ENCODE measurements at regions not wholly inside any gene's neighbourhood (a gene's known extent, or its start where the extent isn't known, plus 50 kb on each side); places are given as distances from the start of the nearest gene placed in this dataset.

GRCh38 chr12:60262378-60262777, 666.5 kb downstream of the SLC16A7 start:
- no peaks in the 10 kb centered on the region for H3K27me3 Mint-ChIP-seq
- H3K4me1 Mint-ChIP-seq = no peaks in the 10 kb centered on the region

GRCh38 chr12:60263161-60263560, 667.3 kb downstream of the SLC16A7 start:
- peaks cover 4% of the 10 kb centered on the region for H3K9me3 Mint-ChIP-seq
- H3K4me1 Mint-ChIP-seq = no peaks in the 10 kb centered on the region
- H3K36me3 Mint-ChIP-seq (ENCODE audit: low read depth) = no peaks in the 10 kb centered on the region
- no peak overlapping the region for H3K4me3 Mint-ChIP-seq
- H3K27me3 Mint-ChIP-seq = no peaks in the 10 kb centered on the region
- ATAC-seq (replicated peaks) = no peak
- H3K27ac Mint-ChIP-seq = no peak overlapping the region

More at GRCh38 chr12:60262378-60262777, 666.5 kb downstream of the SLC16A7 start:
- ATAC-seq (replicated peaks) = no peak
- Mint-ChIP-seq H3K36me3 (ENCODE audit: low read depth) (no peaks in the 10 kb centered on the region), H3K4me3 (no peak overlapping the region), H3K27ac (no peak overlapping the region), H3K9me3 (peaks cover 4% of the 10 kb centered on the region)

- Mint-ChIP-seq H3K4me1 (no peaks in the 10 kb centered on the region), H3K36me3 (ENCODE audit: low read depth) (no peaks in the 10 kb centered on the region), H3K27me3 (no peaks in the 10 kb centered on the region), H3K9me3 (peaks cover 4% of the 10 kb centered on the region), H3K4me3 (no peak overlapping the region), H3K27ac (no peak overlapping the region)
- no peak for ATAC-seq (replicated peaks)
These were observed 668.1 kb downstream of the SLC16A7 start for GRCh38 chr12:60263836-60264493.

DNA sequence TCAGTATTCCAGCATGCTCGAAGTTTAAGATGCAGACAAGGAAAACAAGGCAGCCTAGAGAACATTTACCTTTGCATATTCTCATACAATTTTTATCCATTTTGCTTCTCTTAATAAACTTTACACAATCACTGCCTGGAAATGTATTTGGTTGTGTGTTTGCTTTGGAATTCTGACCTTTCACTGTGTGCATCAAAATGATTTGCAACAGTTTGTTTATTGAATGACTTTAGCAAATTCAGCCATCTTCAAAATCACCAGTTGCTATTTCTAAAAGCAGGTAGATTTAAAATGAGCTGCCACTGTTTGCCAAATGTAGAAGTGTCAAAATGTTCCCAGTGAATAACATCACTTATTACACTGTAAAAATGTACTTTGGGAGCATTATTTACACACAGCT, 669.9 kb downstream of the SLC16A7 start:
- H3K4me1 Mint-ChIP-seq = no peaks in the 10 kb centered on the region
- no peak overlapping the region for H3K4me3 Mint-ChIP-seq
- ATAC-seq (replicated peaks) = no peak
- no peaks in the 10 kb centered on the region for H3K36me3 Mint-ChIP-seq (ENCODE audit: low read depth)
- peaks cover 4% of the 10 kb centered on the region for H3K9me3 Mint-ChIP-seq
- no peak overlapping the region for H3K27ac Mint-ChIP-seq
- H3K27me3 Mint-ChIP-seq = no peaks in the 10 kb centered on the region

DNA sequence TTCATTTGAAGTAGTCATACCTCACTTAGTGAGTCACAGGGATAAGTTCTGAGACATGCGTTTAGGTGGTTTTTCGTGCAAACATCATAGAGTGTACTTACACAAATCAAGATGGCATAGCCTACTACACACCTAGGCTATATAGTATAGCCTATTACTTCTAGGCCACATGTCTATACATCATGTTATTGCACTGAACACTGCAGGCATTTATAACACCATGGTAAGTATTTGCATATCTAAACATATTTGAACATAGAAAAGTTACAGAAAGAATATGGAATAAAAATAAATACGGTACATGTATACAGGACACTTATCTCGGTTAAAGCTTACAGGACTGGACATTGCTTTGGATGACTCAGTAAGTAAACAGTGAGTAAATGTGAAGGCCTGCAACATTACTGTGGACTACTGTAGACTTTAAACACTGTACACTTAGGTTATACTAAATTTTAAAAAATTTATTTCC, 670.6 kb downstream of the SLC16A7 start:
- Mint-ChIP-seq H3K27ac (no peak overlapping the region), H3K4me3 (no peak overlapping the region), H3K36me3 (ENCODE audit: low read depth) (no peaks in the 10 kb centered on the region), H3K27me3 (no peaks in the 10 kb centered on the region), H3K9me3 (peaks cover 7% of the 10 kb centered on the region), H3K4me1 (no peaks in the 10 kb centered on the region)
- no peak for ATAC-seq (replicated peaks)

DNA sequence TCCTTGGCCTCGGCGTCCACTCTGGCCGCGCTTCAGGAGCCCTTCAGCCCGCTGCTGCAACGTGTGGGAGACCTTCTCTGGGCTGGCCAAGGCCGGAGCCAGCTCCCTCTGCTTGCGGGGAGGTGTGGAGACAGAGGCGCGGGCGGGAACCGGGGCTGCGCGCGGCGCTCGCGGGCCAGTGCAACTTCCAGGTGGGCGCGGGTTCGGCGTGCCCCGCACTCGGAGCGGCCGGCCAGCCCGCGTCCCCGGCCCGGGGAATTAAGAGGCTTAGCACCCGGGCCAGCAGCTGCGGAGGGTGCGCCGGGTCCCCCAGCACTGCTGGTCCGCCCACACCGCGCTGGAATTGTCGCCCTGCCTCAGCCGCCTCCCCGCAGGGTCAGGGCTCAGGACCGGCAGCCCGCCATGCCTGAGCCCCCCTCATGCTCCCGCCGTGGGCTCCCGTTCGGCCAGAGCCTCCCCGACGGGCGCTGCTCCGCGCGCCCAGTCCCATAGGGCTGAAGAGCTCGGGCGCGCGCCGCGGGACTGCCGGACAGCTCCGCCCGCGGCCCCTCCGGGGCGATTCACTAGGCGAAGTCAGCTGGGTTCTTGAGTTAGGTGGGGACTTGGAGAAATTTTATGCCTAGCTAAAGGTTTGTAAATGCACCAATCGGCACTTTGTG, 673.9 kb downstream of the SLC16A7 start:
- H3K9me3 Mint-ChIP-seq = peaks cover 3% of the 10 kb centered on the region

GRCh38 chr12:60271816-60272215, 676.0 kb downstream of the SLC16A7 start:
- H3K27me3 Mint-ChIP-seq = no peaks in the 10 kb centered on the region
- H3K27ac Mint-ChIP-seq = no peak overlapping the region
- no peaks in the 10 kb centered on the region for H3K36me3 Mint-ChIP-seq (ENCODE audit: low read depth)
- H3K4me3 Mint-ChIP-seq = no peak overlapping the region
- ATAC-seq (replicated peaks) = no peak
- no peaks in the 10 kb centered on the region for H3K4me1 Mint-ChIP-seq
- H3K9me3 Mint-ChIP-seq = peaks cover 3% of the 10 kb centered on the region

More for the DNA sequence above, 673.9 kb downstream of the SLC16A7 start:
- H3K4me1 Mint-ChIP-seq = no peaks in the 10 kb centered on the region
- no peak overlapping the region for H3K27ac Mint-ChIP-seq
- ATAC-seq (replicated peaks) = no peak
- no peaks in the 10 kb centered on the region for H3K36me3 Mint-ChIP-seq (ENCODE audit: low read depth)
- no peak overlapping the region for H3K4me3 Mint-ChIP-seq
- H3K27me3 Mint-ChIP-seq = no peaks in the 10 kb centered on the region

DNA sequence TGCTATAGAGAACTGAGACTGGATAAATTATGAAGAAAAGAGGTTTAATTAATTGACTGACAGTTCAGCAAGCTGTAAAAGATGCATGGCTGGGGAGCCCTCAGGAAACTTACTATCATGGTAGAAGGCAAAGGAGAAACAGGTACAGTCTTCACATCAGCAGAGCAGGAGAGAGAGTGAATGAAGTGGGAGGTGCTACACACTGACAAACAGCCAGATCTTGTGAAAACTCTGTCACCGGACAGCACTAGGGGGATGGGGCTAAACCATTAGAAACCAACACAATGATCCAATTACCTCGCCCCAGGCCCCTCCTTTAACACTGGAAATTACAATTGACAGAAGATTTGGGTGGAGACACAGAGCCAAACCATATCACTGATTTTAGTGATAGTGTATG, 682.4 kb downstream of the SLC16A7 start:
- ATAC-seq (replicated peaks) = no peak
- Mint-ChIP-seq H3K4me3 (no peak overlapping the region), H3K4me1 (no peaks in the 10 kb centered on the region), H3K27ac (no peak overlapping the region), H3K36me3 (ENCODE audit: low read depth) (no peaks in the 10 kb centered on the region), H3K9me3 (no peaks in the 10 kb centered on the region), H3K27me3 (no peaks in the 10 kb centered on the region)

DNA sequence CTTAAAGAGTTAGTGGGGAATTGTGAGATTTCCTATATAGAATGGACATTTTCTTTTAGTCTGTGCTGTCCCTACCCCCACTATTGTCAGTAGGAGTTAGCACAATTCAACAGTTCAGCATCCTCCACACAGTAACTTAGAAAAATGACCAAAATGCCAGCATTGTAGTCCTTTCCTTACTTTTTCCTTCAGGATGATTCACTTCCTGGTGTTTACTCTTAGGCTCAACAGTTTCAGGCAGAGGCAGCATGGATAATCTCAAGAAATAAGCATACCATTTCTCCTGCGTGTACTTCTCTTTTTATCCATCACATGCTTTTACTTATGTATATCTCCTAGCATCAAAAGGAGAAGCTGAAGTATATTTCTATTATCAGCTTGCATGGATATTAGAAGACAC, 683.4 kb downstream of the SLC16A7 start:
- Mint-ChIP-seq H3K9me3 (no peaks in the 10 kb centered on the region), H3K4me1 (no peaks in the 10 kb centered on the region), H3K27me3 (no peaks in the 10 kb centered on the region), H3K27ac (no peak overlapping the region), H3K4me3 (no peak overlapping the region), H3K36me3 (ENCODE audit: low read depth) (no peaks in the 10 kb centered on the region)
- ATAC-seq (replicated peaks) = no peak

DNA sequence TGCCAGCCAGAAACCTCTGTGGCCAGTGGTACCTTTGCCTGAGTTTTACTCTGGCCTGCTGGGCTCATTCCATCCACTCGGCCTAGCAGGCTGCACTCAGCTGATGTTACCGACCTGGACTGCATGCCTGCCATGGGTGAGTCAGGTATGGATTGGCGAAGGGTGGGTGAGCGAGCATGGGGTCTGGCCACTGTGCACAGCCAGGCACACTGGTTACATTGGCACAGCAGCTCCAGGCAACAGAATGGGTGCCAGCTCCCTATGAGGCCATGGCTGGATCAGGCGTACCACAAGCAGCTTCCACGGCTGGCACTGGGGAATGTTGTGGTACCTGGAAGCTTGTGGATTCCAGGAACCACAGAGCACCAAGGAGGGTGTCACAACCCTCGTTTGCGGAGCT, 685.7 kb downstream of the SLC16A7 start:
- Mint-ChIP-seq H3K4me3 (no peak overlapping the region), H3K4me1 (no peaks in the 10 kb centered on the region), H3K9me3 (no peaks in the 10 kb centered on the region), H3K36me3 (ENCODE audit: low read depth) (no peaks in the 10 kb centered on the region), H3K27me3 (no peaks in the 10 kb centered on the region), H3K27ac (no peak overlapping the region)
- ATAC-seq (replicated peaks) = no peak

GRCh38 chr12:60290532-60290931, 694.7 kb downstream of the SLC16A7 start:
- H3K27ac Mint-ChIP-seq = no peak overlapping the region
- no peak for ATAC-seq (replicated peaks)
- peaks cover 26% of the 10 kb centered on the region for H3K9me3 Mint-ChIP-seq
- no peaks in the 10 kb centered on the region for H3K4me1 Mint-ChIP-seq
- H3K36me3 Mint-ChIP-seq (ENCODE audit: low read depth) = no peaks in the 10 kb centered on the region
- H3K27me3 Mint-ChIP-seq = no peaks in the 10 kb centered on the region
- no peak overlapping the region for H3K4me3 Mint-ChIP-seq

GRCh38 chr12:60308366-60308991, 712.6 kb downstream of the SLC16A7 start:
- no peak overlapping the region for H3K4me3 Mint-ChIP-seq
- H3K27me3 Mint-ChIP-seq = no peaks in the 10 kb centered on the region
- H3K27ac Mint-ChIP-seq = no peak overlapping the region
- peaks cover 3% of the 10 kb centered on the region for H3K9me3 Mint-ChIP-seq
- no peak for ATAC-seq (replicated peaks)
- no peaks in the 10 kb centered on the region for H3K36me3 Mint-ChIP-seq (ENCODE audit: low read depth)
- no peaks in the 10 kb centered on the region for H3K4me1 Mint-ChIP-seq

DNA sequence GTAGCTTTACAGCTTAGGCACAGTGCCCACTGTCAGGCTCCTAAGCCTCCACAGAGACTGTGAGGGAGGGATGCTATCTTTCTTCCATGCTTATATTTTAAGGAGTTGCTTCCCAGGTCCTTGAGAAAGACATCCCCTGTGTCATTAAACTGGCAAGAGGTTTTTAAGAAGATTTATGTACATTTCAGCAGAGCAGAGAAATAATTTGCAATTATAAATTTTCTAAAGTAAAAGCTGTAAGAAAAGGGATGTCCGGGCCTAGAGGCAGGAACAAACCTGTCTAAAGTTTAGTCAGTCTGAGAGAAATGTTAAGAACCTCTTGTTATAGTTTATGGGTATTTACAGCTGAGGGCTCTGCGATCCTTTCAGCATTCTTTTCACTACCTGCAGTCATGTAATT, 716.1 kb downstream of the SLC16A7 start:
- H3K36me3 Mint-ChIP-seq (ENCODE audit: low read depth) = no peaks in the 10 kb centered on the region
- H3K27me3 Mint-ChIP-seq = no peaks in the 10 kb centered on the region
- H3K4me1 Mint-ChIP-seq = no peaks in the 10 kb centered on the region
- peaks cover 9% of the 10 kb centered on the region for H3K9me3 Mint-ChIP-seq
- ATAC-seq (replicated peaks) = no peak
- H3K27ac Mint-ChIP-seq = no peak overlapping the region
- no peak overlapping the region for H3K4me3 Mint-ChIP-seq

DNA sequence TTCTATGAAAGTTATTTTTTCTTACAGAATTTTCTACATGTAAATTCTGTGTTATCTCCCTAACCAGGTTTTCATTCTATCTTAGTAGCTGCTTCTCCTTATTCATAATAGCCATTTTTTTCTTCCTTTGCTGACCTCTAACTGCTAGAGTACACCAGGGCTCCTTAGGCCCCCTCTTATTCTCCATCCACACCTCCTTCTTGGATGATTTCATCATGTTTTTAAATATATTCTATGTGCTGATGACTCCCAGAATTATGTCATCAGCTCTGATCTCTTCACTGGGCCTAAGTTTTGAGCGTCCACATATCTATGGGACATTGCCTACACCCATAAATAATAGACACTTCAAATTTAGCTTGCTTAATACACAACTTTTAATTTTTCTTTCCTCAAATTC, 721.5 kb downstream of the SLC16A7 start:
- Mint-ChIP-seq H3K9me3 (peaks cover 6% of the 10 kb centered on the region), H3K4me3 (no peak overlapping the region)

DNA sequence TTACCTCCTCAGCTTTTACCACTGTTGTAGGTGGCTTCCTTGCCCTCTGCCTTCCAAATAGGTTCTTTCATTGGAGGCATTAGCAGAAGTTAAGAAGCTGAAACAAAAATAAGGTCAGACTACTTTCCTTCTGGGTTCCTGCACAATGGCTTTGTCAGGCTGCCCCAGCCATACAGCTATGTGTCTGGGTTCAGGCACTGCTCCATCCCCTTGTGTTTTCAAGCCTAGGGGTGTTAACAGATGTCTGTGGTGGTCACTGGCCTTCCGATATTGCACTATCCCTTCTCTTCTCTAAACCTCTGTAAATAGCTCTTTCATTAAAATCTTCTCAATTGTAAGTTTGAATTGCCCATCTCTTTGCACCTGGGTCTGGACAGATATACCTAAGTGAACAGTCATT, 728.9 kb downstream of the SLC16A7 start:
- H3K27ac Mint-ChIP-seq = no peak overlapping the region
- no peaks in the 10 kb centered on the region for H3K36me3 Mint-ChIP-seq (ENCODE audit: low read depth)
- H3K27me3 Mint-ChIP-seq = no peaks in the 10 kb centered on the region
- no peak for ATAC-seq (replicated peaks)
- peaks cover 5% of the 10 kb centered on the region for H3K9me3 Mint-ChIP-seq
- H3K4me1 Mint-ChIP-seq = no peaks in the 10 kb centered on the region
- no peak overlapping the region for H3K4me3 Mint-ChIP-seq

More for the DNA sequence above, 721.5 kb downstream of the SLC16A7 start:
- no peaks in the 10 kb centered on the region for H3K4me1 Mint-ChIP-seq
- H3K36me3 Mint-ChIP-seq (ENCODE audit: low read depth) = no peaks in the 10 kb centered on the region
- ATAC-seq (replicated peaks) = no peak
- no peaks in the 10 kb centered on the region for H3K27me3 Mint-ChIP-seq
- no peak overlapping the region for H3K27ac Mint-ChIP-seq

Data from activated T-helper 17 cell treated with anti-CD3 and anti-CD28 coated beads, Interleukin-2, amount 50 U/mL, for 72 hours (primary cell).